ENCODE measurements at regions not wholly inside any gene's neighbourhood (a gene's known extent, or its start where the extent isn't known, plus 50 kb on each side); places are given as distances from the start of the nearest gene placed in this dataset.

DNA sequence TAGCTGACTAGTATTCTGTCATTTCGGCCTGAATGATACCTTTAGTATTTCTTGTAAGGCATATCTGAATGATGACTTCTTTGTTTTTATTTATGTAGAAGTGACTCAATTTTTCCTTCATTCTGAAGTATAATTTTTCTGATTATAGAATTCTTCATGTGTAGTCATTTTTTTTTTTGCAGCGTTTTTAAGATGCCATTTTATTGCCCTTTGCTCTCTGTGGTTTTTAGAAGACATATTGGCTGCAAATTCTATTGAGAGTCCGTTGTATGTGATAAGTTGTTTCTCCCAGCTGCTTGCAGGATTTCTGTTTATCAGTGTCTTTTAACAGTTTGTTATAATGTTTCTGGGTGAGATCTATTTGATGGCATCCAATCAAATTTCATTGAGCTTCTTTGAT, 1224.8 kb downstream of the JRKL start:
- Histone ChIP-seq H3K79me1 (ENCODE audit: low read depth in 1 of 2, low read length in 2 of 2) (no peaks in the 10 kb centered on the region), H3K18ac (ENCODE audit: low read depth, low read length) (no peak overlapping the region), H3K9ac (ENCODE audit: low read depth, low read length) (no peak overlapping the region), H3K56ac (ENCODE audit: extremely low read depth, insufficient read depth, low read length) (no peak overlapping the region), H4K8ac (ENCODE audit: low read depth in 2 of 2, low read length in 2 of 2) (no peak overlapping the region), H2BK120ac (ENCODE audit: low read depth, low read length) (no peak overlapping the region), H3K9me1 (ENCODE audit: insufficient read depth, low read length) (no peaks in the 10 kb centered on the region), H3K4me2 (ENCODE audit: low read depth, low read length) (no peak overlapping the region), H2BK20ac (ENCODE audit: low read depth, low read length) (no peak overlapping the region), H3K23ac (ENCODE audit: low read depth, low read length) (no peak overlapping the region), H4K5ac (ENCODE audit: low read depth, low read length) (no peak overlapping the region), H2AFZ (replicated peaks; ENCODE audit: low read length, poor library complexity) (no peak overlapping the region), H3K14ac (replicated peaks; ENCODE audit: low read depth, low read length) (no peak overlapping the region), H3K4ac (ENCODE audit: low read depth, low read length) (no peak overlapping the region), H3K9me3 (ENCODE audit: control insufficient read depth, insufficient read depth, low read length) (peaks cover 17% of the 10 kb centered on the region), H3K27me3 (ENCODE audit: control insufficient read depth, insufficient read depth, low read length) (no peaks in the 10 kb centered on the region), H4K91ac (ENCODE audit: insufficient read depth, low read depth, low read length) (no peak overlapping the region), H2AK5ac (ENCODE audit: low read depth, low read length) (no peak overlapping the region), H2BK5ac (ENCODE audit: low read depth, low read length, poor library complexity, severe bottlenecking) (no peak overlapping the region), H2BK15ac (ENCODE audit: low read depth, low read length) (no peak overlapping the region), H3K27ac (ENCODE audit: insufficient read depth, low read length) (no peak overlapping the region), H3K36me3 (ENCODE audit: control insufficient read depth, insufficient read depth, low read length) (no peaks in the 10 kb centered on the region), H3K4me3 (ENCODE audit: insufficient read depth, low read depth, low read length) (no peak overlapping the region), H3K4me1 (ENCODE audit: control insufficient read depth, insufficient read depth, low read length) (no peaks in the 10 kb centered on the region), H2AK9ac (replicated peaks; ENCODE audit: low read depth, low read length, poor library complexity) (no peak overlapping the region), H4K20me1 (ENCODE audit: insufficient read depth, low read length) (no peaks in the 10 kb centered on the region)
- WGBS, 2 experiments (ENCODE audit: extremely low coverage in 2 of 2, insufficient read length in 1 of 2) = no CpG with 5 or more reads among the region's 3 CpGs
- in situ Hi-C loops (cut with MboI; ENCODE audit: low sequenced_read_pairs) (no loop called here), dilution Hi-C loops (cut with HindIII; ENCODE audit: low sequenced_read_pairs, unreplicated experiment) (no loop called here), intact Hi-C loops (cut with micrococcal nuclease) (no loop called here)
- TF ChIP-seq CEBPB (IDR thresholded peaks at IDR 0.05; ENCODE audit: low read depth, low read length) (no peak), MAFK (IDR thresholded peaks at IDR 0.05; ENCODE audit: low read depth, low read length) (no peak), RAD21 (IDR thresholded peaks at IDR 0.05; ENCODE audit: low read length) (no peak), BHLHE40 (IDR thresholded peaks at IDR 0.05; ENCODE audit: low read depth, low read length) (no peak), FOS (IDR thresholded peaks at IDR 0.05; ENCODE audit: low read depth, low read length) (no peak), MAZ (IDR thresholded peaks at IDR 0.05; ENCODE audit: borderline replicate concordance, low read depth, low read length) (no peak), NFE2L2 (IDR thresholded peaks at IDR 0.05; ENCODE audit: low read depth, low read length) (no peak), RFX5 (IDR thresholded peaks at IDR 0.05; ENCODE audit: low read depth, low read length) (no peak), POLR2A (IDR thresholded peaks at IDR 0.05; ENCODE audit: low read depth, low read length) (no peak), RCOR1 (IDR thresholded peaks at IDR 0.05; ENCODE audit: insufficient replicate concordance, low read length) (no peak), SMC3 (IDR thresholded peaks at IDR 0.05; ENCODE audit: low read depth, low read length) (no peak), CHD1 (IDR thresholded peaks at IDR 0.05; ENCODE audit: low read depth, low read length) (no peak), MXI1 (IDR thresholded peaks at IDR 0.05; ENCODE audit: borderline replicate concordance, low read depth, low read length) (no peak)
- TF ChIP-seq, protein P1, sequence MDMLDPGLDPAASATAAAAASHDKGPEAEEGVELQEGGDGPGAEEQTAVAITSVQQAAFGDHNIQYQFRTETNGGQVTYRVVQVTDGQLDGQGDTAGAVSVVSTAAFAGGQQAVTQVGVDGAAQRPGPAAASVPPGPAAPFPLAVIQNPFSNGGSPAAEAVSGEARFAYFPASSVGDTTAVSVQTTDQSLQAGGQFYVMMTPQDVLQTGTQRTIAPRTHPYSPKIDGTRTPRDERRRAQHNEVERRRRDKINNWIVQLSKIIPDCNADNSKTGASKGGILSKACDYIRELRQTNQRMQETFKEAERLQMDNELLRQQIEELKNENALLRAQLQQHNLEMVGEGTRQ (IDR thresholded peaks at IDR 0.05; ENCODE audit: low read depth, low read length) = no peak
- TF ChIP-seq, protein P2, sequence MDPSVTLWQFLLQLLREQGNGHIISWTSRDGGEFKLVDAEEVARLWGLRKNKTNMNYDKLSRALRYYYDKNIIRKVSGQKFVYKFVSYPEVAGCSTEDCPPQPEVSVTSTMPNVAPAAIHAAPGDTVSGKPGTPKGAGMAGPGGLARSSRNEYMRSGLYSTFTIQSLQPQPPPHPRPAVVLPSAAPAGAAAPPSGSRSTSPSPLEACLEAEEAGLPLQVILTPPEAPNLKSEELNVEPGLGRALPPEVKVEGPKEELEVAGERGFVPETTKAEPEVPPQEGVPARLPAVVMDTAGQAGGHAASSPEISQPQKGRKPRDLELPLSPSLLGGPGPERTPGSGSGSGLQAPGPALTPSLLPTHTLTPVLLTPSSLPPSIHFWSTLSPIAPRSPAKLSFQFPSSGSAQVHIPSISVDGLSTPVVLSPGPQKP (IDR thresholded peaks at IDR 0.05; ENCODE audit: borderline replicate concordance, low read depth, low read length) = no peak
- TF ChIP-seq, protein P3, sequence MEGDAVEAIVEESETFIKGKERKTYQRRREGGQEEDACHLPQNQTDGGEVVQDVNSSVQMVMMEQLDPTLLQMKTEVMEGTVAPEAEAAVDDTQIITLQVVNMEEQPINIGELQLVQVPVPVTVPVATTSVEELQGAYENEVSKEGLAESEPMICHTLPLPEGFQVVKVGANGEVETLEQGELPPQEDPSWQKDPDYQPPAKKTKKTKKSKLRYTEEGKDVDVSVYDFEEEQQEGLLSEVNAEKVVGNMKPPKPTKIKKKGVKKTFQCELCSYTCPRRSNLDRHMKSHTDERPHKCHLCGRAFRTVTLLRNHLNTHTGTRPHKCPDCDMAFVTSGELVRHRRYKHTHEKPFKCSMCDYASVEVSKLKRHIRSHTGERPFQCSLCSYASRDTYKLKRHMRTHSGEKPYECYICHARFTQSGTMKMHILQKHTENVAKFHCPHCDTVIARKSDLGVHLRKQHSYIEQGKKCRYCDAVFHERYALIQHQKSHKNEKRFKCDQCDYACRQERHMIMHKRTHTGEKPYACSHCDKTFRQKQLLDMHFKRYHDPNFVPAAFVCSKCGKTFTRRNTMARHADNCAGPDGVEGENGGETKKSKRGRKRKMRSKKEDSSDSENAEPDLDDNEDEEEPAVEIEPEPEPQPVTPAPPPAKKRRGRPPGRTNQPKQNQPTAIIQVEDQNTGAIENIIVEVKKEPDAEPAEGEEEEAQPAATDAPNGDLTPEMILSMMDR (conservative IDR thresholded peaks at IDR 0.05; ENCODE audit: low read depth, low read length) = no peak
- CTCF ChIA-PET = no interaction called here
- no TSS peak for BruUV-seq (replicated peaks)
- DNase-seq = peak; percentile 1
- POLR2A ChIA-PET (ENCODE audit: unreplicated experiment) = no interaction called here
- no peak for ATAC-seq (ENCODE audit: low read depth)

Data from IMR-90 (cell line).